ENCODE measurements at regions not wholly inside any gene's neighbourhood (a gene's known extent, or its start where the extent isn't known, plus 50 kb on each side); places are given as distances from the start of the nearest gene placed in this dataset.

- Histone ChIP-seq H3K36me3 (ENCODE audit: control insufficient read depth in 1 of 2, insufficient read depth in 2 of 2, low read depth in 1 of 2, low read length in 2 of 2) (no peaks in the 10 kb centered on the region), H2AFZ (ENCODE audit: low read depth, low read length) (no peak overlapping the region), H3K14ac (ENCODE audit: low read length in 2 of 2) (no peak overlapping the region), H3K27me3 (ENCODE audit: control insufficient read depth in 1 of 2, insufficient read depth in 1 of 2, low read length in 2 of 2) (peaks cover 0 to 22% of the 10 kb centered on the region in 2 experiments), H3K4me2 (ENCODE audit: low read length, poor library complexity, severe bottlenecking) (no peak overlapping the region), H3K27ac (ENCODE audit: low read length, poor library complexity, severe bottlenecking) (no peak overlapping the region), H3K18ac (ENCODE audit: low read depth in 1 of 2, low read length in 2 of 2) (no peak overlapping the region), H3K9me3 (ENCODE audit: control insufficient read depth, low read length) (no peaks in the 10 kb centered on the region), H2BK5ac (ENCODE audit: low read depth, low read length, poor library complexity, severe bottlenecking) (no peak overlapping the region), H3K4me3 (ENCODE audit: insufficient read depth in 1 of 2, low read depth in 1 of 2, low read length in 2 of 2) (no peak overlapping the region), H2BK15ac (ENCODE audit: low read depth, poor library complexity, severe bottlenecking) (no peak overlapping the region), H2BK12ac (ENCODE audit: low read length in 2 of 2) (no peak overlapping the region), H2BK120ac (ENCODE audit: low read depth, low read length) (no peak overlapping the region), H3K79me1 (replicated peaks; ENCODE audit: low read length, poor library complexity, severe bottlenecking) (no peaks in the 10 kb centered on the region), H4K91ac (ENCODE audit: low read length) (no peak overlapping the region), H4K8ac (ENCODE audit: low read length) (no peak overlapping the region), H3K4me1 (ENCODE audit: control insufficient read depth, insufficient read depth, low read depth, low read length) (no peaks in the 10 kb centered on the region), H3K9ac (ENCODE audit: low read length) (no peak overlapping the region), H2AK5ac (ENCODE audit: low read length, severe bottlenecking) (no peak overlapping the region), H3K4ac (ENCODE audit: low read depth in 1 of 2, low read length in 2 of 2) (no peak overlapping the region), H3K23ac (ENCODE audit: low read length in 2 of 2) (no peak overlapping the region)
- 68% methylated on average over 13 of the region's 13 CpGs for WGBS
- DNase-seq, result no peak
Measured at GRCh38 chr15:93486407-93487117, 397.6 kb upstream of the RGMA start.

- H2BK12ac ChIP-seq (ENCODE audit: low read length in 2 of 2), result no peak overlapping the region
- no peak overlapping the region for H2BK120ac ChIP-seq (ENCODE audit: low read depth, low read length)
- no peak overlapping the region for H3K23ac ChIP-seq (ENCODE audit: low read length in 2 of 2)
- H2AK5ac ChIP-seq (ENCODE audit: low read length, severe bottlenecking), result no peak overlapping the region
- no peak overlapping the region for H3K4me3 ChIP-seq (ENCODE audit: insufficient read depth in 1 of 2, low read depth in 1 of 2, low read length in 2 of 2)
- H2AFZ ChIP-seq (ENCODE audit: low read depth, low read length), result no peak overlapping the region
- no peak overlapping the region for H3K9ac ChIP-seq (ENCODE audit: low read length)
- no peaks in the 10 kb centered on the region for H3K9me3 ChIP-seq (ENCODE audit: control insufficient read depth, low read length)
- no peak overlapping the region for H3K4me2 ChIP-seq (ENCODE audit: low read length, poor library complexity, severe bottlenecking)
- H3K36me3 ChIP-seq (ENCODE audit: control insufficient read depth in 1 of 2, insufficient read depth in 2 of 2, low read depth in 1 of 2, low read length in 2 of 2), result no peaks in the 10 kb centered on the region
- 73% methylated on average over 10 of the region's 11 CpGs for whole genome bisulfite sequencing
- no peaks in the 10 kb centered on the region for H3K79me1 ChIP-seq (replicated peaks; ENCODE audit: low read length, poor library complexity, severe bottlenecking)
- DNase-seq, result no peak
- H3K27me3 ChIP-seq (ENCODE audit: control insufficient read depth in 1 of 2, insufficient read depth in 1 of 2, low read length in 2 of 2), result peaks cover 0 to 21% of the 10 kb centered on the region in 2 experiments
- no peak overlapping the region for H4K91ac ChIP-seq (ENCODE audit: low read length)
- H3K18ac ChIP-seq (ENCODE audit: low read depth in 1 of 2, low read length in 2 of 2), result no peak overlapping the region
- H3K14ac ChIP-seq (ENCODE audit: low read length in 2 of 2), result no peak overlapping the region
- no peak overlapping the region for H3K27ac ChIP-seq (ENCODE audit: low read length, poor library complexity, severe bottlenecking)
- H2BK15ac ChIP-seq (ENCODE audit: low read depth, poor library complexity, severe bottlenecking), result no peak overlapping the region
- no peak overlapping the region for H3K4ac ChIP-seq (ENCODE audit: low read depth in 1 of 2, low read length in 2 of 2)
- no peak overlapping the region for H4K8ac ChIP-seq (ENCODE audit: low read length)
- H3K4me1 ChIP-seq (ENCODE audit: control insufficient read depth, insufficient read depth, low read depth, low read length), result no peaks in the 10 kb centered on the region
- no peak overlapping the region for H2BK5ac ChIP-seq (ENCODE audit: low read depth, low read length, poor library complexity, severe bottlenecking)
Measured at GRCh38 chr15:93485438-93486327, 396.7 kb upstream of the RGMA start.

- H4K91ac ChIP-seq (ENCODE audit: low read length), result no peak overlapping the region
- H3K4me2 ChIP-seq (ENCODE audit: low read length, poor library complexity, severe bottlenecking), result no peak overlapping the region
- no peak overlapping the region for H2AFZ ChIP-seq (ENCODE audit: low read depth, low read length)
Measured at GRCh38 chr15:93483923-93484322, 394.9 kb upstream of the RGMA start.

GRCh38 chr15:93482731-93483130, 393.7 kb upstream of the RGMA start:
- H2BK120ac ChIP-seq (ENCODE audit: low read depth, low read length), result no peak overlapping the region
- no peak overlapping the region for H3K27ac ChIP-seq (ENCODE audit: low read length, poor library complexity, severe bottlenecking)
- WGBS, result 79% methylated on average over 4 of the region's 6 CpGs
- no peak overlapping the region for H2BK5ac ChIP-seq (ENCODE audit: low read depth, low read length, poor library complexity, severe bottlenecking)
- no peak overlapping the region for H3K23ac ChIP-seq (ENCODE audit: low read length in 2 of 2)
- no peak overlapping the region for H2BK12ac ChIP-seq (ENCODE audit: low read length in 2 of 2)
- H3K4me3 ChIP-seq (ENCODE audit: insufficient read depth in 1 of 2, low read depth in 1 of 2, low read length in 2 of 2), result no peak overlapping the region
- H3K4me2 ChIP-seq (ENCODE audit: low read length, poor library complexity, severe bottlenecking), result no peak overlapping the region
- H3K4me1 ChIP-seq (ENCODE audit: control insufficient read depth, insufficient read depth, low read depth, low read length), result no peaks in the 10 kb centered on the region
- no peak overlapping the region for H3K4ac ChIP-seq (ENCODE audit: low read depth in 1 of 2, low read length in 2 of 2)
- no peaks in the 10 kb centered on the region for H3K36me3 ChIP-seq (ENCODE audit: control insufficient read depth in 1 of 2, insufficient read depth in 2 of 2, low read depth in 1 of 2, low read length in 2 of 2)
- H3K14ac ChIP-seq (ENCODE audit: low read length in 2 of 2), result no peak overlapping the region
- H4K8ac ChIP-seq (ENCODE audit: low read length), result no peak overlapping the region
- H4K91ac ChIP-seq (ENCODE audit: low read length), result no peak overlapping the region
- no peak overlapping the region for H2AK5ac ChIP-seq (ENCODE audit: low read length, severe bottlenecking)
- H2AFZ ChIP-seq (ENCODE audit: low read depth, low read length), result no peak overlapping the region
- no peak overlapping the region for H3K18ac ChIP-seq (ENCODE audit: low read depth in 1 of 2, low read length in 2 of 2)
- DNase-seq, result no peak
- H3K79me1 ChIP-seq (replicated peaks; ENCODE audit: low read length, poor library complexity, severe bottlenecking), result no peaks in the 10 kb centered on the region
- no peak overlapping the region for H3K9ac ChIP-seq (ENCODE audit: low read length)
- no peak overlapping the region for H2BK15ac ChIP-seq (ENCODE audit: low read depth, poor library complexity, severe bottlenecking)
- H3K9me3 ChIP-seq (ENCODE audit: control insufficient read depth, low read length), result no peaks in the 10 kb centered on the region
- H3K27me3 ChIP-seq (ENCODE audit: control insufficient read depth in 1 of 2, insufficient read depth in 1 of 2, low read length in 2 of 2), result peaks cover 0 to 30% of the 10 kb centered on the region in 2 experiments

More at GRCh38 chr15:93483923-93484322, 394.9 kb upstream of the RGMA start:
- H3K79me1 ChIP-seq (replicated peaks; ENCODE audit: low read length, poor library complexity, severe bottlenecking), result no peaks in the 10 kb centered on the region
- H3K23ac ChIP-seq (ENCODE audit: low read length in 2 of 2), result no peak overlapping the region
- no peak overlapping the region for H2BK120ac ChIP-seq (ENCODE audit: low read depth, low read length)
- H2BK15ac ChIP-seq (ENCODE audit: low read depth, poor library complexity, severe bottlenecking), result no peak overlapping the region
- H2BK5ac ChIP-seq (ENCODE audit: low read depth, low read length, poor library complexity, severe bottlenecking), result no peak overlapping the region
- H2AK5ac ChIP-seq (ENCODE audit: low read length, severe bottlenecking), result no peak overlapping the region
- H3K9me3 ChIP-seq (ENCODE audit: control insufficient read depth, low read length), result no peaks in the 10 kb centered on the region
- H3K27me3 ChIP-seq (ENCODE audit: control insufficient read depth in 1 of 2, insufficient read depth in 1 of 2, low read length in 2 of 2), result peaks cover 0 to 23% of the 10 kb centered on the region in 2 experiments
- no peak overlapping the region for H3K27ac ChIP-seq (ENCODE audit: low read length, poor library complexity, severe bottlenecking)
- no peak overlapping the region for H3K4ac ChIP-seq (ENCODE audit: low read depth in 1 of 2, low read length in 2 of 2)
- no peaks in the 10 kb centered on the region for H3K4me1 ChIP-seq (ENCODE audit: control insufficient read depth, insufficient read depth, low read depth, low read length)
- WGBS, result 90% methylated on average over 3 of the region's 4 CpGs
- no peak overlapping the region for H3K18ac ChIP-seq (ENCODE audit: low read depth in 1 of 2, low read length in 2 of 2)
- H3K4me3 ChIP-seq (ENCODE audit: insufficient read depth in 1 of 2, low read depth in 1 of 2, low read length in 2 of 2), result no peak overlapping the region
- H2BK12ac ChIP-seq (ENCODE audit: low read length in 2 of 2), result no peak overlapping the region
- no peak overlapping the region for H4K8ac ChIP-seq (ENCODE audit: low read length)
- no peak for DNase-seq
- H3K14ac ChIP-seq (ENCODE audit: low read length in 2 of 2), result no peak overlapping the region
- H3K9ac ChIP-seq (ENCODE audit: low read length), result no peak overlapping the region
- no peaks in the 10 kb centered on the region for H3K36me3 ChIP-seq (ENCODE audit: control insufficient read depth in 1 of 2, insufficient read depth in 2 of 2, low read depth in 1 of 2, low read length in 2 of 2)
